SH-SY5Y (cell line): ENCODE measurements at regions not wholly inside any gene's neighbourhood (a gene's known extent, or its start where the extent isn't known, plus 50 kb on each side); places are given as distances from the start of the nearest gene placed in this dataset.

ENCODE experiments used
- GATA2 ChIP-seq: IDR thresholded peaks from 2 replicates; pipeline ENCODE4 v1.6.1; 2011; ENCODE audit warnings: mild to moderate bottlenecking, low read depth, low read length
- GATA3 ChIP-seq: IDR thresholded peaks from 2 replicates; pipeline ENCODE4 v1.6.1; 2011; ENCODE audit warnings: low read depth, mild to moderate bottlenecking, low read length, moderate library complexity

- TF ChIP-seq GATA3 (no peak), GATA2 (no peak)
These were observed 442.6 kb upstream of the PSMD7 start for GRCh38 chr16:73853968-73854367.
